ENCODE measurements at regions not wholly inside any gene's neighbourhood (a gene's known extent, or its start where the extent isn't known, plus 50 kb on each side); places are given as distances from the start of the nearest gene placed in this dataset.

DNA sequence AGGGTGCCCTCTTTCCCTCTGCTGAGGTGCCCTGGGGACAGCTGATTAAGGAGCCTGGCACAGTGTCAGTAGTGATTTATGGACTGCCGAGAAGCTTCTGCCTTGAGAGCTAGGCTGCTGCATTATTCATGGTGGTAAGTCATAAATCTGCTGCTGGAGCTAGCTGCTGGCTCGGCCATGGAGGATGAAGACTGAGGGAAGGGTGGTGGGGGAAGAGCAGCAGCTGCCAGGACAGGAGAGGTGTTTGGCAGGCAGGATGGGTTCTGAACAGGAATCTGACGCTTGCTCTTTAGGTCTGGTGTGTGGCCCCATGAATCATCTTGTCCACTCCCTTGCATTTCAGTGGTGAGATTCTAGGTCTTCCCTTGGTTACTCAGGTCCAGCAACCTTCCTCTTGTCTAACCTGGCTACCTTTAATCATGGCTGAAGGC, 296.3 kb downstream of the DYSF start:
- no peak for DNase-seq

DNA sequence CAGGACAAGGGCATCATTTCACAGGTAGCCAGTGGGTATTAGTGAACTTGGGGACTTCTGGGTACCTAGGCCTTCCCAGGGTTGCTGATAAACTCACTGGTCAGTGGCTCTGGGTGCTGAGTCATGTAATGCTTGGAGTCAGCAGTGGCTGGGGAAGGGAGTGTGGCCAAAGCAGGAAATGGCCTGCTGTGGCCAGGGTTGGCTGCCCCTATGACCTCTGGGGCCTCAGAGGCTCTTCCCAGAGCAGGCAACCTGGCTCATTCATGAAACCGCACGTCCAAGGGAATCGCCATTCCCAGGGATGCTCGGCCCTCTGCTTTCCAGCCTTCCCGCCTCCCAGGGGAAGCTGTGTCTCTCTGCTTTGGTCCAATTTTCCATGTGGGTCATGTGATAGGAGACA, 294.9 kb downstream of the DYSF start:
- no peak for DNase-seq

DNA sequence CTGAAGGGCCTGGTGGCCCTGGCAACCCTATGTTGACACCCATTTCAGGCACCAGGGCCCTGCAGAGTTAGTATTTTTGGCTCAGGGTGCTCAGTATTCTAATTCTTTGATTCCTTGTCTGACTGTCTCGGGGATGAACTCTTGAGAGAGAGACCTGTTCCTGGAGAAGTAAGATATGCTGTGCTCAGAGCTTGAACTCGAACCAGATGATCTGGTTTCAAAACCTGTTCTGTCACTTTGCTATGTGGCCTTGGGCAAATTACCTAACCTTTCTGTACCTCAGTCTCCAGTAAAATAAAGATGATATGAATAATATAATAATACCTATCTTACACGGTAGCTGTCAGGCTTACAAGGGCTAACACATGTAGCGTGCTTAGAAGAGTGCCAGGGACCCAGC, 294.2 kb downstream of the DYSF start:
- DNase-seq, result no peak

DNA sequence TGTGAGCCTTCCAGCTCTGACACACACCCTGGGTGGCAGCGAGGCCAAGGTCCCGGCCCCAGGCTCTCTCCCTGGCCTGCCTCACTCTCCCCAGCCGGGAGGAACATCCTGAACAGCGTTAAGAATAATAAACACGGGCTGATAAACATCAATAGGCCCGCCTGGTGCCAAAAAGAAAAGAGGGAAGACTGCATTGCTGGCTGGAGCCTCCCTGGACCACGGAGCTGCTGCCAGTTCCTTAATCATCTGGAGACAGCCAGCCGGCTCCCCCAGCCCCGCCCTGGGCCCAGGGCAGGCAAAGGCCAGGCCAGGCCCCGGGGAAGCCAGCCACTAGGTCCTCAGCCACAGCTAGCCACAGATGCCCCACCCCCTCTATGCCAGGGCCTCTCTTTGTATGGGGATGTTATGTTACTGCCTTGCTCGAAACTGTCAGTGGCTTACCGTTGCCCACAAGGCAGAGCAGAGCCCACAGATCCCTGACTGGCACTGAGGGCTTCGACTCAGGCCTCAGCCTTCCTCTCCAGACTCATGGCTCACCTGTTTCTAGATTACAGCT, 293.7 kb downstream of the DYSF start:
- no peak for DNase-seq

DNA sequence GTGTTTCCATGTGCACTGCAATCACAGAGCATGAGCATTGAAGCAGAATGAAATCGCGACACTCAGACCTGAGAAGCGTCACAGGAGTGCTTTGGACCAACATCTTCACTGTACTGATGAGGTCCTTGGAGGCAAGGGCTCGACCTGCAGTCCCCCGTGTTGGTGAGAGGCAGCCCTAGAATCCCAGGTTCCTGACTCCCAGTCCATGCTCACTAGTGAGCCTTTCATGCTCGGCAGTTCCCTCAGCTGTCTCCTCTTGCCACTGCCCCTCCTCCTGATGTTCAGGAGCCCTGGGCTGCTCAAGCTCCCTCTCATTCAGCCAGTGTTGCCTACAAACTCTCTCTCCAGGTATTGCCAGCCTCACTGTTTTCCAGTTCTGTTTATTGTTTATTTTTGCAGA, 291.4 kb downstream of the DYSF start:
- no peak for DNase-seq

DNA sequence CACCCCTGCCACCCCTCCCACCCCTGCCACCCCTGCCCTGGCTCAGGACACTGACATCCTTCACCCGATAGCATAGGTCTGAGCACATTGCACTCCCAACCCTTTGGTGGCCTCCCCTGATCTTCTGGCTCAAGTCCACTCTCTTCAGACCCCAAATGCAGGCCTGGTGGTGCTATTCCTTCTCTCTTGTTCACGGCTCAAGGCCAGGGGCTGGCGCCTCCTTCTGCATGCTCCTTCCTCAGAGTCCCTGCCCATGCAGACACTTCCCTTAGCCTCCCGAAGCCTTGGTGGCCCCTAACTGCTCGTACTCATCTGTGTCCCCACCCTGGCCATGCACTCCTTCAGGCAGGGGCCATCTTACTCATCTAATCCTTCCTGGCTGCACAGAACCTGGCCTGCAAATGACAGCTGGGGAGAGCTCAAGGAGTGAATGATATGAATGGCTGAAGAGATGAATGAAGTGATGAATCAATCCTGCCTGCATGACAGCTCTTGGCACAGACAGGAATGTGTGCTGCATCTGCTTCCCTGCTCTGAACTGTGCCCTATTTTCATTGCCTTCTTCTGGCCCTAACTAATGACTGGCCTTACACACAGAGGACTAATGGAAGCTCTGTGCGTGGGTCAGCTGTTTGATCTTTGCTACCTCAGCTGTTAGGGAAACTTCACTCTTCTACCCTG, 290.8 kb downstream of the DYSF start:
- no peak for DNase-seq

DNA sequence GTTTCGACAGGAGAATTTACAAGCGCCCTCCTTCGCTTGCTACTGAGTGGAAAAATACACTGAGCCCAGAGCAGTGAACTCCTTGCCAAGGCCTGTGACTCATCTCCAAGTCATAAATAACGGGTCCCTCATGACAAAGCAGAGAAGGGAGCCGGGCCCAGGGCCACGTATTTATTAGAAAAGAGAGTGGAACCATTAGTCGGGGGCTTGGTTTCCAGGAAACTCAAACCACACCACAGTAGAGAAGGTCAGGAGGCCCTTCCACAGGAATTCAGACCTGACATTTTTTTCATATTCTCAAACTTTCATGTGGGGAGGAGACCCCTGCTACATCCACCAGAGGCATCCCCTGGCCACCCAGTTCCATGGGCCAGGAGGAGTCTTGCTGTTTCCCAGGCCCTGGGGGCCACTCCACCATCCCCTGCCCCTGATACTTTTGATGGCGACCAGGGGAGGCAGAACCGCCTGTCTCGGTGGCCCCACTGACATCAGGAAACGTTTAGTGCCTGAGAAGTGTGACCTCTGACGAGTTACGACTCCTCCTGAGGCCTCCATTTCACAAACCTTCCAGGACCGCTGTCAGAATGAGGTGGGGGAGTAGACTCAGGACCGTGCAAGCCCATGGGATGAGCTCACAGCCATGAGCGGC, 289.7 kb downstream of the DYSF start:
- no peak for DNase-seq

DNA sequence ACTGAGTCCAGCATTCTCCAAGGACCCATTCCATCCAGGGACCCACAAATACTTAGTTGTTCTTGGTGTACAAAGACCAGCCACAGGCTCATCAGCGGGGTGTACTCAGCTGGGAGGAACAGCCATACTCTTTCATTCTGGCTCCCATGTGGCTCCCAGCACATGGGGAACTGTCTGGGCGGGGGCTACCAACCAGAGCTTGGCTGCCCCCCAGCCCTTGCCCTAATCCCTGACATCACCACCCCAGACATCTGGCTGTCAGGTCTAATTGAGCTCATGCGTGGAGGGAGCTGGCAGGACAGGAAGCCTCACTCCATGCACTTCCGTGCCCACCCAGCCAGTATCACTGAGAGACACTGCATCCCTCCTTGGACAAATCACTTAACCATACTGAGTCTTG, 283.6 kb downstream of the DYSF start:
- DNase-seq, result no peak

DNA sequence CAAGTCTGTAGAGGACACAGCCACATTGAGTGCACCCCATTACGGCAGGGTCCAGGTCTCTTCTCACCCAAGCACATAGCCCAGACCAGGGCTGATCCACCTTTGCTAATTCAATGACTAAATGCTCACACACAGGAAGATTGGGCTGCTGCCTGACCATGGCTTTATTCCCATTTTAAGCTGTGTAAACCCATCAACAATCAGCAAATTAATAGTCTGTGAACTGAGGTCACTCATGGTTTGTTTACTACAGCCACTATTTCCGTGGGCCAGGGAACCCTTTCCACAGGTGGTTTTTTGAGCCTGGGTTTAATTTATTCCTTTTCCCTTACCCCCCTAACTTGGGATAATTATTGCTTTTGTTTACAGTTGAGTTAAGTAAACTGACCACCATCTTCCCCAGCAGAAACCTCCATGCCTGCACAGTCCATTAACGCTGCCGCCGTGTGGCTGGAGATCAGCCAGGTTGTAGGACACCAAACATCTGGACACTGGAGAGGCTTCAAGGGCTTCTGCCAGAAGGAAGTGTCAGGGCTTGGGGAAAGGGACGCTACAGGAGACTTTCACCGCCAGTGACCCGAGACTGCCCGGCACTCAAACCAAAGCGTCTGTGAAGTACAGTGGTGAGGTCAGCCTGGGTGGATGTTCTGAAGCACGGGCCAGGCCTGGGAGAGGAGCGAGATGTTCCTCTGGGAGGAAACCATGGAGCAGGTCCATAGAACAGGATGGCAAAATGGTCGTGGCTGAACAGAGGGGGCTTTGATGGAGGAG, 282.9 kb downstream of the DYSF start:
- DNase-seq, result no peak

All from Kasumi-1 (cell line).